Mononuclear cell (primary cell): ENCODE measurements at regions not wholly inside any gene's neighbourhood (a gene's known extent, or its start where the extent isn't known, plus 50 kb on each side); places are given as distances from the start of the nearest gene placed in this dataset.

Source experiments
- H3K27me3 ChIP-seq: 2 replicates; pipeline ENCODE4 v1.6.0; 2011; ENCODE audit warnings: low read length, control low read depth; ENCODE audit not compliant: insufficient read depth
- H3K4me1 ChIP-seq: 2 replicates; pipeline ENCODE4 v1.5.1; 2011; ENCODE audit warnings: mild to moderate bottlenecking, low read length, control low read depth; ENCODE audit not compliant: insufficient read depth
- H3K4me3 ChIP-seq: 2 replicates; pipeline ENCODE4 v1.5.1; 2011; ENCODE audit warnings: mild to moderate bottlenecking, low read length, moderate library complexity
- H3K9me3 ChIP-seq: 2 replicates; pipeline ENCODE4 v1.5.1; 2011; ENCODE audit warnings: low read depth, mild to moderate bottlenecking, control low read depth, low read length

DNA sequence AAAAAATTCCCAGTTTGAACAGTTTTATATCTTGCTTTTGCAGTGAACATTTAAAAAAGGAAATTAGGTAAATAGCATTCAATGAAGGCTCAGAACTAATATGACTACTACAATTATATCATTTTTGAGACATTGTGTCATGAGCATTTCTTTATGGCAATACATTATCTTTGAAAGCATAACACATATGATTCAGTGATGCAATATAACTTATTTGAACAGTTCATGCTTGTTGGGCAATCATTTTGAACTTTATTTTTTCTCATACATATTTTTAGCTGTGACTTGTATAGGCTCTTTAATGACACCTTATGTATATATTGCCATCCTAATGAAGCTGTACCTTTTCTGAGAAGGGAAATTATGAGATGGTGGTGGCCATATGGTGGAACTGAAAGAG lies 828.6 kb upstream of the NR2F2 start:
- H3K9me3 ChIP-seq = no peaks in the 10 kb centered on the region
- no peaks in the 10 kb centered on the region for H3K27me3 ChIP-seq
- H3K4me1 ChIP-seq = no peaks in the 10 kb centered on the region
- H3K4me3 ChIP-seq = no peak overlapping the region

DNA sequence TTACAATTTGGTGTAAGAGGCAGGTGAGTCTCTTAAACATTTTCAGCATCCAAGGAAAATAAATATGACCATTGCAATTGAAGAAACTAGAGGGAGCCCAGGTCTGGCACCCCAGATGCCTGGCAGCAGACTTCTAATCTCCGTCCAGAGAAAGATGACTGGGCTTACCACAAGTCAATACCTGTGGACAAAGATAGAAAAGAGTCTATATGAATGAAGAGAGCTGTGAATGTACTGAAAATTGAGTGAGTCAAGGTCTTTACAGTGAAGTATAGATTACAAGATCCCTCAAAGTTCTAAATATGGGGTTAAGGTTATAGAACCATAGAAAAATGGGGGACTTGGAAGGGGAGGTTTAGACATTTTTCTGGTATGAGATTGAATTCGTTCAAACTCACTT lies 827.4 kb upstream of the NR2F2 start:
- no peaks in the 10 kb centered on the region for H3K27me3 ChIP-seq
- H3K4me3 ChIP-seq = no peak overlapping the region
- no peaks in the 10 kb centered on the region for H3K4me1 ChIP-seq
- no peaks in the 10 kb centered on the region for H3K9me3 ChIP-seq

DNA sequence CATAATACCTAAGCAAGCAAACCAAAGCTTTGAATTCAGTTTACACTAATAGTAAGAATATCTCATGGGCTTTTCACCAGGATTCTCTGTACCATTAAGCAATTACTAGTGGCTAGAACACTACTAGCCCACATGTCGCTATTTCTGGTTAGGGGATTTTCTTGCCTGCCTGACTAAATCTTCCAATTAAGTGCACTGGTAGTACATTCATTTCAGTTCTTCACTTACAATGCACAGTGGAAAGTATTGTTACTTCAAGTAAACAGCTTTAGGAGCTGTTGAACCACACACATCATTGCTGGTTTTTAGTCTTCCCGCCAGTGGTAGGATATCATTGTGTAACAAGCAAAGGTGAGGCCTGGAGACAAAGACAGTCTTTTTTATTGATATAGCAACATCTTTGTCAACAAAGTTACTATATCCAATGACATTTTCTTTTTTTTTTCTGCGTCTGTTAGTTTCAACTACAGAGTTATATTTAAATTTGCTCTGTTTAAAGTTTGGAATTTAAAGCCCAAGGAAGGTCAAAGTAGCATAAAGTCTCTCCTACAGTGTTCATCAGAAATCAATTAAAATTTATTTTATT lies 826.8 kb upstream of the NR2F2 start:
- Histone ChIP-seq H3K9me3 (no peaks in the 10 kb centered on the region), H3K27me3 (no peaks in the 10 kb centered on the region), H3K4me1 (no peaks in the 10 kb centered on the region), H3K4me3 (no peak overlapping the region)

DNA sequence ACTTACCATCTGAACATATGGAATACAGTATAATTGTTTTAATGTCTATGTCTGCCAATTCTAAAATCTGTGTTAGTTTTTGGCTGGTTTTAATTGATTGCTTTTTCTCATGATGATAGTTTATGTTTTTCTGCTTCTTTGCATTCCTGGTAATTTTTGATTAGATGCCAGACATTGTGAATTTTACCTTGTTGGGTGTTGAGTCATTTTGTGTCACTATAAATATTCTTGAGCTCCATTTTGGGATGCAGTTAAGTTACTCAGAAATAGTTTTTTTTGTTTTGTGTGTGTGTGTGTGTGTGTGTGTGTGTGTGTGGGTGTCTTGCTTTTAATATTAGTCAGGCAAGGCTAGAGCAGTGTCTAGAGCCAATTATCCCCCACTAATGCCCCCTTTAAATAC lies 818.8 kb upstream of the NR2F2 start:
- no peak overlapping the region for H3K4me3 ChIP-seq
- H3K27me3 ChIP-seq = no peaks in the 10 kb centered on the region
- no peaks in the 10 kb centered on the region for H3K4me1 ChIP-seq
- H3K9me3 ChIP-seq = no peaks in the 10 kb centered on the region

DNA sequence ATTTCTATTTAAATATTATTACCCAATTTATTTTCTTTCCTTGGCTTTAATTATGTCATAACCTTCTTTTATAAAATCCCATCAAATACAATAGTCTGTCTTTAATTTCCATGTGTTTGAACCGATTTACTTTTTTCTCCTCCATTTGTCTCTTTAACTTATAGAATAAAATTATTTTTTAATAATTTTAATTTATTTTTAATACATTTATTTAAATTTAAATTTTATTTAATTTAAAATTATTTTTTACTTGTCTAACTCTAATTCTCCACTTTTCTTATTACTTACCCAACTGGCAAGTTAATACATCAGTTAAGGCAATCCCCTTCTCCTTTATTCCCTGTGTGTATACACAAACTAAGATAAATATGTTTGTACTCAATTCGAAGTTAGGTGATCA lies 817.6 kb upstream of the NR2F2 start:
- Histone ChIP-seq H3K9me3 (no peaks in the 10 kb centered on the region), H3K27me3 (no peaks in the 10 kb centered on the region), H3K4me1 (no peaks in the 10 kb centered on the region), H3K4me3 (no peak overlapping the region)

DNA sequence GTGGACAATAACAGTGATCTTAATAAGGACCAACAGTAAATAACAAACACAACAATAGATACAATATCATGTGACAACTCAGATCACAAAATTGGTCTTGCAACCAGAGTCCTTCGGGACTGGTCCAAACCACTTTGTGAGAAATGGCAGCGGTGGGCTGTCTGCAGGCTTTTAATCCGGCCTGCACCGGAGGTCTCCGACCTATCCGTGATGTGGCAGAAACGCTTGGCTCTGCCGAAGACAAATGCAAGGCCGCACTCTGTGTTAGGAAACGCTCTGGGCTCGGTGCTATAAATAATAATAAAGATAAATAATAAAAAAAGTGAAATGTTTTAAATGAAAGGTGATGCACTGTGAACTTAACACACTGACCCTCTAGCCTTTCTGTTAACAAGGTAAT lies 810.6 kb upstream of the NR2F2 start:
- Histone ChIP-seq H3K27me3 (no peaks in the 10 kb centered on the region), H3K4me1 (no peaks in the 10 kb centered on the region), H3K9me3 (no peaks in the 10 kb centered on the region), H3K4me3 (no peak overlapping the region)

DNA sequence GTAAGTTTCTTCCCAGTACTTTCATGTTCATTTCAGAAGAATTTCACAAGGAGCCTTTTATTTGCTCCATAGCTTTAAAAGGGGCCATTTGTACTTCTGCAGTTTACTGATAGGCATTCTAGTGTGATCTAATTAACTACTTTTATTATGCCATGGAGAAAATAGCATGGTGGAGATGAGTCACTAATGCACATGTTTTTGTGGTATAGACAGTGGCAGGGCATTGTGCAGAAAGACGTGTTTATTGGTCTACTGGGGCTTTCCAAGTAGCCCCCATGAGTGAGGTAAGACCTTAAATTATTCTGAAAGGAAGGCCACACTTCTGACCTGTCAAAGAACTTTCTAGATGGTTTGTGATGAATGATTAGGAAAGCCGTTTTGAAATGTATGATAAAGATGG lies 810.0 kb upstream of the NR2F2 start:
- Histone ChIP-seq H3K4me1 (no peaks in the 10 kb centered on the region), H3K27me3 (no peaks in the 10 kb centered on the region), H3K4me3 (no peak overlapping the region), H3K9me3 (no peaks in the 10 kb centered on the region)

DNA sequence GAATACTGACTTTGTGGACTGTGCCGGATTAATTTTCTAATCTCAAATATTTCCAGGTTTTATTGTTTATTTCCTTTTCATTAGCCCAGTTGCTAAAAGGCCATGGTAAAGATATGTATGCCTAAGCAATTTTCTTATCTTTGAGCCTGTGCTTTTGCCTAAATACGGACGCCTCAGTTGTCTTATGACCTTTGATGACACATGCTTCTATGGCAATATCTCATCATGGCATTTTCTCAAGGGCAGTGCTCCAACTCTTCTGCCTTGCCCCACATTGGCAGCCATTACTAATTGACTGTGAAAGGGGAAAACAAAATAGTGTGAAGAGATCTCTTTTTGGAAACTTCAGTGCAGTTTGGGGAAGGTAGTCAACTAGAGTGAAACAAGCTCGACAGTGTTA lies 809.6 kb upstream of the NR2F2 start:
- H3K9me3 ChIP-seq = no peaks in the 10 kb centered on the region
- H3K4me3 ChIP-seq = no peak overlapping the region
- no peaks in the 10 kb centered on the region for H3K4me1 ChIP-seq
- no peaks in the 10 kb centered on the region for H3K27me3 ChIP-seq

DNA sequence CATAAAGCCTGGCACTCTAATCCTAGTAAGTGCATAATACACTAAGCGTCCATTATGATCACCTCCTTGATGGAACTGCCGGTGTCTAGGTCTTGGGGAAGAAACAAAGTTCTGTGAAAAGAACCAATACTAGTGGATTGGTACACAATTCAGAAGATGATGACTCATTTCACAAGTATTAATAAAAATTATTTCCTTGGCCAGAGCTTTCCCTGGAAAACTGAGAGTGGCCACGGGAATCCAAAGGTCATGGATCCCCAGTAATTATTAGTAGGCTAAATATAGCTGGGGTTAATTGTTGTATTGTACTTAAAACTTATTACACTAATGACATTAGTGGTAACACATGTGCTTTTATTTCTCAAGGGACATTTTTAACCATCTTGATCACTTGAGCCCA lies 808.0 kb upstream of the NR2F2 start:
- no peak overlapping the region for H3K4me3 ChIP-seq
- no peaks in the 10 kb centered on the region for H3K4me1 ChIP-seq
- H3K27me3 ChIP-seq = no peaks in the 10 kb centered on the region
- no peaks in the 10 kb centered on the region for H3K9me3 ChIP-seq

DNA sequence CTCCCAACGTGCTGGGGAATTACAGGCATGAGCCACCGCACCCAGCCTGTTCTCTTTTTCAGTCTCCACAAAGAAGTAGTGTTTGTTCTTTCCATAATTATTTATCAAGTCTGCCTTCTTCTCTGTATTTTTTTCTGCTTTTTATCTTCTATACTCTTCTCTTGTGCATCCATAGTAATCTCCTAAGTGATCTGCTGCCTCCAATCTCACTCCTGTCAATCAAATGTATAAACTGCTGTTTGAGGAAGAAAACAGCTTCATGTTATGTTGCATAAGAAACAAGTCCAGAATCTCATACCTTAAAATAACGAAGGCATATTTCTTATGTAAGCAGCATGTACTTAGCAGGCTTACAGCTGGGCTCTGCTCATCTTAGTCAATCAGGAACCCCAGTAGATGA lies 801.6 kb upstream of the NR2F2 start:
- Histone ChIP-seq H3K4me3 (no peak overlapping the region), H3K27me3 (no peaks in the 10 kb centered on the region), H3K9me3 (no peaks in the 10 kb centered on the region), H3K4me1 (no peaks in the 10 kb centered on the region)

DNA sequence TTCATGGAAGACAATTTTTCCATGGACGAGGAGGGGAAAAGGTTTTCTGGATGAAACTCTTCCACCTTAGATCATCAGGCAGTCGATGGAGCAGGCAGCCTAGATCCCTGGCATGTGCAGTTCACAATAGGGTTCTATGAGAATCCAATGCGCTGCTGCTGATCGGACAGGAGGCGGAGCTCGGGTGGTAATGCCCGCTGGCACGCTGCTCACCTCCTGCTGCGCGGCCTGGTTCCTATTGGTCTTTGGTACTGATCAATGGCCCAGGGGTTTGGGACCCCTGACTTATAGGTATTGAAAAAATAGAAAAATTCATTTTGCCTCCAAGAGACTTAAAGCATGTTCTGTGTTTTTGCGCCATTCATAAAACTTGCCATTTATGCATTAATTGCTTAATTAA lies 793.9 kb upstream of the NR2F2 start:
- H3K9me3 ChIP-seq = no peaks in the 10 kb centered on the region
- H3K4me3 ChIP-seq = no peak overlapping the region
- H3K27me3 ChIP-seq = no peaks in the 10 kb centered on the region
- no peaks in the 10 kb centered on the region for H3K4me1 ChIP-seq

DNA sequence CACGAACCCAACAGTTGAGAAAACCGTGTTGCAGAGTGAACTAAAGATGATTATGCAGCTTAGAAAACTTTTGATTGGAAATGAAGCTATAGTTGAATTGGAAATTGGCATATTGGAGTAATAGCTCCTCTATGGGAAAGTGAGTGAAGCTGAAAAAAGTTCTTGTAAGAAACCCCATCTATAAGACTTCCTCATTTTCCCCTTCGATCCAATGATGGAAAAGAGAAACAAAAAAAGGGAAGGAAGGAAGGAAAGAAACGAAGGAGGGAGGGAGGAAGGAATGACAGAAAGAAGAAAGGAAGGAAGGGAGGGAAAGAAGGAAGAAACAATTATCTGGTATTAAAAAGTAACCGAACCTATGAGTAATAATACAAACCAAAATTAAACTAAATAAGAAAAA lies 791.8 kb upstream of the NR2F2 start:
- Histone ChIP-seq H3K27me3 (no peaks in the 10 kb centered on the region), H3K4me1 (no peaks in the 10 kb centered on the region), H3K4me3 (no peak overlapping the region), H3K9me3 (no peaks in the 10 kb centered on the region)

DNA sequence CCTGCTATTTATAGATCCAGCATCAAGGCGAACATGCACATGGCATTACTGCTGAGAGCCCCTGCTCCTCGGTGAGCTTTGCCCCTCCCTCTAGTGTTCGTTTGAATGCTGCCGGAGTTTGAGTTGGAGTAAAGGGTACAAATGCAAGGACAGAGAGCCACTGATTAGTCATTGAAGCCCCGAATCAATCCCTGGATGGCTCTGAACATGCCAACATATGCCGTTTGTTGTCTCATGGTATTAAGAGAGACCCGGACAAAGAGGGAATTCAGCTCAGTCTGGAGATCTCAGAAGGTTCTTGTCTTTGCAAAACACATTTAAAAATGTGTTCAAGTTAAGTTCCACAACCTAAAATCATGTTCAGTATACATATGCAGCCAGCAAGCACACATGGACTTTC lies 789.2 kb upstream of the NR2F2 start:
- Histone ChIP-seq H3K9me3 (no peaks in the 10 kb centered on the region), H3K27me3 (no peaks in the 10 kb centered on the region), H3K4me1 (no peaks in the 10 kb centered on the region), H3K4me3 (no peak overlapping the region)

DNA sequence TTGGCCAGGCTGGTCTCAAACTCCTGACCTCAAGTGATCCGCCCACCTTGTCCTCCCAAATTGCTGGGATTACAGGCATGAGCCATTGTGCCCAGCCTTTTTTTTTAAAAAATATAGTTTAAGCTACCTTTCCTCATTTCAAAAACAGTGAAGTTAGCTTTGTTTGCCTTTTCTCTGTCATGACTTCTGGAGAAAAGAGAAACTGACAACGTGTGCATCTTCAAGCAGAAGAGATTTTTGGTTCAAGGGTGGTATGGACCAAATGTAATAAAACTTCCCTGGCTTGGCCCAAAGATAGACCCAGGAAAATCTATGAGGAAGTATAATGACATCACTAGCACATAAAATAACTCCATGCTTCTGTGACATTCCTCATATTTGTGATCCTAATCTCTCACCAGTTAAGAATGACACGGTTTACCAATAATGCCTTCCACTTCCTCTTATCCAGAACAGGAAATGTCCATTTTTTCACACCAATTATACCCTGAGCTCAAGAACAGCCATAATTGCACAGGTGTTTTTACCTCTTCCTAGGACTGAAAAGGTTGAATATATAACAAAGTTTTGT lies 781.2 kb upstream of the NR2F2 start:
- no peaks in the 10 kb centered on the region for H3K4me1 ChIP-seq
- H3K4me3 ChIP-seq = no peak overlapping the region
- H3K9me3 ChIP-seq = no peaks in the 10 kb centered on the region
- no peaks in the 10 kb centered on the region for H3K27me3 ChIP-seq

DNA sequence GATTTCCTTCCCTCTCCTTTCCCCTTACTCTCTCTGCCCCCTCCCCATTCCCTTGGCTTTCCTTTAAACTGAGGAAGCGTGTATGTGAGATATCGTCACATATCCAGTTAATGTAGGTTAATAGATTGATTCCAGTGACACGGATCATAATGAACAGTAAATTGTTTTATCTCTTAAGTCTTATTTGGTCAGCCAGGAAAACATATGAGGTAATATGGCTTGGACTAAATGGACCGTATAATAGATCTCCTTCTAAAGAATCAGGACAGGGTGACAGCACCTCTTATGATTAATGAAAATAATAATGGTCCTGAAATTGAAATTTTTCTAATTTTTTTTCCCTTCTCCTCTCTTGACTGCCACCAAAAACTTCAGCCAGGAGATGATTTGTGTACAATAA lies 779.8 kb upstream of the NR2F2 start:
- Histone ChIP-seq H3K4me3 (no peak overlapping the region), H3K27me3 (no peaks in the 10 kb centered on the region), H3K9me3 (no peaks in the 10 kb centered on the region), H3K4me1 (no peaks in the 10 kb centered on the region)

DNA sequence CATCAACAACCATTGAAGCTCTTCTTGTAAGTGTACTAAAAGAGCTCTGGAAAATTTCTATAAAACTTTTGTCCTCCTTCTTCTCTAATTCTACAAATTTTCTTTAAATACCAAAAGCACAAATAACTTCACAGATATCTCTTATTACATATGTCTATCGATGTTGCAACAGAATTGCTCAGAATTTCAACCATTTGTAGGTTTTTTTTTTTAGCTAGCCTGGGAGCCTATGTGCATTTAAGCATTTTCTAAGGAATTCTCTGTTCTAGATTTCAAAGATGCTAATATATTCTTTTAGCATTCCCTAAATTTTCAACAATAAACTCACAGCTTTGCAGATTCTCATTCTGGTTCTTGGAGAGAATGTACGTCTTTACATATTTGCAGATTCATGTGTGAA lies 774.3 kb upstream of the NR2F2 start:
- no peaks in the 10 kb centered on the region for H3K9me3 ChIP-seq
- H3K4me3 ChIP-seq = no peak overlapping the region
- peaks cover 12% of the 10 kb centered on the region for H3K27me3 ChIP-seq
- no peaks in the 10 kb centered on the region for H3K4me1 ChIP-seq
